H9 (cell line): ENCODE measurements at regions not wholly inside any gene's neighbourhood (a gene's known extent, or its start where the extent isn't known, plus 50 kb on each side); places are given as distances from the start of the nearest gene placed in this dataset.

Experiments
- DNase-seq: peaks from one replicate; pipeline ENCODE4 v3.0.0-alpha.2; 2017
- H2AFZ ChIP-seq: one replicate; pipeline ENCODE4 v1.6.1; 2013; ENCODE audit warnings: mild to moderate bottlenecking, low read length, control low read depth, moderate library complexity
- H2AK5ac ChIP-seq: 2 replicates; pipeline ENCODE4 v1.6.1; 2013; ENCODE audit warnings: low read length, control low read depth, mixed read lengths; ENCODE audit not compliant: insufficient read length
- H2BK120ac ChIP-seq: one replicate; pipeline ENCODE4 v1.6.1; 2013; ENCODE audit warnings: low read depth, mild to moderate bottlenecking, low read length, control low read depth, inconsistent platforms; ENCODE audit not compliant: poor library complexity, severe bottlenecking
- H2BK12ac ChIP-seq: 2 replicates; pipeline ENCODE4 v1.6.1; 2013; ENCODE audit warnings: low read length, control low read depth, mixed read lengths, low read depth; ENCODE audit not compliant: insufficient read length
- H2BK15ac ChIP-seq: 2 replicates; pipeline ENCODE4 v1.6.1; 2013; ENCODE audit warnings: low read depth, low read length, control low read depth
- H2BK20ac ChIP-seq: one replicate; pipeline ENCODE4 v1.6.1; 2013; ENCODE audit warnings: low read depth, mild to moderate bottlenecking, low read length, control low read depth, inconsistent platforms; ENCODE audit not compliant: poor library complexity, severe bottlenecking
- H2BK5ac ChIP-seq: 2 replicates; pipeline ENCODE4 v1.6.1; 2013; ENCODE audit warnings: low read length, control low read depth, mixed read lengths; ENCODE audit not compliant: insufficient read length
- H3K14ac ChIP-seq: 2 replicates; pipeline ENCODE4 v1.6.1; 2013; ENCODE audit warnings: low read length, control low read depth; ENCODE audit not compliant: insufficient read depth
- H3K18ac ChIP-seq: 2 replicates; pipeline ENCODE4 v1.6.1; 2013; ENCODE audit warnings: low read depth, mild to moderate bottlenecking, mixed read lengths, low read length, control low read depth; ENCODE audit not compliant: insufficient read length
- H3K23ac ChIP-seq: 2 replicates; pipeline ENCODE4 v1.6.1; 2013; ENCODE audit warnings: low read length, control low read depth, mixed read lengths, low read depth; ENCODE audit not compliant: insufficient read length
- H3K23me2 ChIP-seq: 2 replicates; pipeline ENCODE4 v1.6.1; 2013; ENCODE audit warnings: low read depth, mild to moderate bottlenecking, mixed read lengths, low read length, control low read depth; ENCODE audit not compliant: insufficient read length, poor library complexity, severe bottlenecking
- H3K27ac ChIP-seq: 2 replicates; pipeline ENCODE4 v1.5.1; 2013; ENCODE audit warnings: low read length, control low read depth, mixed read lengths, low read depth; ENCODE audit not compliant: insufficient read length
- H3K27me3 ChIP-seq: 2 replicates; pipeline ENCODE4 v1.6.1; 2013; ENCODE audit warnings: low read length, control low read depth, inconsistent platforms; ENCODE audit not compliant: insufficient read depth
- H3K4ac ChIP-seq: 2 replicates; pipeline ENCODE4 v1.6.1; 2013; ENCODE audit warnings: low read depth, mild to moderate bottlenecking, control low read depth, inconsistent platforms, low read length, moderate library complexity
- H3K4me1 ChIP-seq: 2 replicates; pipeline ENCODE4 v1.6.1; 2013; ENCODE audit warnings: low read length, control low read depth, inconsistent platforms; ENCODE audit not compliant: insufficient read depth
- H3K4me2 ChIP-seq: 2 replicates; pipeline ENCODE4 v1.6.1; 2013; ENCODE audit warnings: low read length, control low read depth, mixed read lengths; ENCODE audit not compliant: insufficient read length, insufficient read depth
- H3K56ac ChIP-seq: 2 replicates; pipeline ENCODE4 v1.6.1; 2013; ENCODE audit warnings: low read depth, mild to moderate bottlenecking, mixed read lengths, low read length, control low read depth; ENCODE audit not compliant: insufficient read length
- H3K79me1 ChIP-seq: 2 replicates; pipeline ENCODE4 v1.6.1; 2013; ENCODE audit warnings: low read depth, mild to moderate bottlenecking, moderate library complexity, low read length, control low read depth, inconsistent platforms; ENCODE audit not compliant: insufficient read depth, poor library complexity, severe bottlenecking
- H3K79me2 ChIP-seq: 2 replicates; pipeline ENCODE4 v1.6.1; 2013; ENCODE audit warnings: low read length, control low read depth, inconsistent platforms; ENCODE audit not compliant: insufficient read depth
- H3K9ac ChIP-seq: 2 replicates; pipeline ENCODE4 v1.6.1; 2013; ENCODE audit warnings: low read length, control low read depth, mixed read lengths; ENCODE audit not compliant: insufficient read length; ENCODE audit errors: extremely low read depth
- H3K9me3 ChIP-seq: one replicate; pipeline ENCODE4 v1.6.1; 2013; ENCODE audit warnings: low read depth, low read length, inconsistent platforms; ENCODE audit not compliant: control insufficient read depth
- H3T11ph ChIP-seq: one replicate; pipeline ENCODE4 v1.6.1; 2013; ENCODE audit warnings: mild to moderate bottlenecking, low read length, control low read depth, inconsistent platforms
- H4K20me1 ChIP-seq: one replicate; pipeline ENCODE4 v1.6.1; 2013; ENCODE audit not compliant: control insufficient read depth, insufficient read length, insufficient read depth
- H4K5ac ChIP-seq: 2 replicates; pipeline ENCODE4 v1.6.1; 2013; ENCODE audit warnings: low read depth, mild to moderate bottlenecking, mixed read lengths, low read length, control low read depth; ENCODE audit not compliant: insufficient read length
- H4K8ac ChIP-seq: replicated peaks from 2 replicates; pipeline ENCODE4 v1.6.1; 2013; ENCODE audit warnings: low read length, control low read depth, mixed read lengths, low read depth; ENCODE audit not compliant: insufficient read length
- H4K91ac ChIP-seq: 2 replicates; pipeline ENCODE4 v1.6.1; 2013; ENCODE audit warnings: low read depth, mild to moderate bottlenecking, moderate library complexity, mixed read lengths, low read length, control low read depth; ENCODE audit not compliant: insufficient read length
- H3K27ac Mint-ChIP-seq, 3 experiments: 2 replicates in 2 of 3; 3 replicates in 1 of 3; pipeline ENCODE4 v1.8.0; 2020 to 2021; ENCODE audit warnings: mixed read lengths in 3 of 3, mild to moderate bottlenecking in 1 of 3, moderate library complexity in 1 of 3
- H3K27me3 Mint-ChIP-seq: 2 replicates; pipeline ENCODE4 v1.8.0; 2021; ENCODE audit warnings: low read depth, mild to moderate bottlenecking, moderate library complexity, mixed read lengths
- H3K36me3 Mint-ChIP-seq, 3 experiments: 2 replicates in 2 of 3; 3 replicates in 1 of 3; pipeline ENCODE4 v1.8.0; 2020 to 2021; ENCODE audit warnings: low read depth in 3 of 3, mixed read lengths in 3 of 3; ENCODE audit not compliant: insufficient read depth in 1 of 3
- H3K4me1 Mint-ChIP-seq, 2 experiments: 2 replicates each; pipeline ENCODE4 v1.8.0; 2020; ENCODE audit warnings: mixed read lengths in 2 of 2
- H3K4me3 Mint-ChIP-seq, 2 experiments: 2 replicates in 1 of 2; 3 replicates in 1 of 2; pipeline ENCODE4 v1.8.0; 2020 to 2021; ENCODE audit warnings: mild to moderate bottlenecking in 2 of 2, mixed read lengths in 2 of 2, moderate library complexity in 1 of 2
- H3K9me3 Mint-ChIP-seq, 2 experiments: 2 replicates in 1 of 2; 3 replicates in 1 of 2; pipeline ENCODE4 v1.8.0; 2020; ENCODE audit warnings: mild to moderate bottlenecking in 2 of 2, mixed read lengths in 2 of 2, moderate library complexity in 1 of 2
- WGBS: extraction: QIAGEN DNeasy Blood & Tissue Kit; methylation state at CpG from one replicate; pipeline ENCODE4 v1.1.7; 2013; ENCODE audit warnings: missing lambda C conversion rate, low lambda C conversion rate, mixed read lengths; ENCODE audit not compliant: insufficient read length; ENCODE audit errors: extremely low coverage; 5-methylcytosine and 5-hydroxymethylcytosine counted together
- TF ChIP-seq, protein P1 (sequence below): fragments of 200-600 bp; sonication (generic); conservative IDR thresholded peaks from 3 replicates; pipeline ENCODE4 v1.8.0; 2021; ENCODE audit warnings: antibody characterized with exemption, mild to moderate bottlenecking

DNA sequence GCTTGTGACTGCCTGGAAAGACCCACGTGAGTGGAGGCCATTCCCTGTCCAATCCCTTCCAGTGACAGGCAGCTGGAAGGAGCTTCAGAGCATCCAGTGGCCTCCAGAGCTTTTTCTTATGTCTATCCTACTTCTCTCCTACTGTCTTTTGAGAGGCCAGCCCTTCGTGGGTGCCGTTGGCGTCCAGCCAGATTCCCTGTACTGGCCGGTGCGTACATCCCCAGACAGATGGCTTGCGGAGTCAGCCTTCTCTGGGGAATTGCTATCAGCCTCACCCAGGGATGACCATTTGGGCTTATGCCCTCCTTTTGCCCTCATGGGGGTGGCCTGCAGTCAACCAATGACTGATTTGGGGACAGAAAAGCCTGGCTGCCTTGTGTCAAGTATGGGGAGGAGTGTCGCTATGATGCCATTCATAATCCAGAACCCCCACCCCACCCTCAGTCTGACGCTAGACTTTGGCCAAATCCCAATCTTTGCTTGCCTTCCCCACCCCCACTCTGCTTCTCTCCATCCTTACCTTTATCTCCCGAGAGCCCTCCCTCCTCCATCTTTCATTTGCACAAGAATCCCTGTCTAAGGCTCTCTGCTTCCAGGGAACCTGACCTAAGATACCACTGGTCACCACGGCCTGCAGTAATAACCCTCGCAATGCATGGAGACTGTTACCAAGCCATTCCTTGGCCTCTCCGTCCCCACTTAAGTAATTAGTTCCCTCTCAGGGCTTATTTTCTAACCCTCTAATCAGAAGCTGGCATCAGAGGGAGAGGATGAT, 150.3 kb upstream of the BCOR start:
- Mint-ChIP-seq H3K36me3 (peaks cover 0 to 4% (median 4%) of the 10 kb centered on the region in 3 experiments; a peak in 2 of 7 replicates), H3K27me3 (peaks cover 4% of the 10 kb centered on the region), H3K9me3 (peaks cover 60 to 67% of the 10 kb centered on the region in 2 experiments), H3K4me3 (no peak overlapping the region), H3K4me1 (peaks cover 20 to 25% of the 10 kb centered on the region in 2 experiments), H3K27ac (no peak overlapping the region)
- H2AFZ ChIP-seq, result no peak overlapping the region
- no peak overlapping the region for H3K18ac ChIP-seq
- no peak overlapping the region for H3K14ac ChIP-seq
- H3K27me3 ChIP-seq, result no peaks in the 10 kb centered on the region
- no peak overlapping the region for H2BK120ac ChIP-seq
- H3K23ac ChIP-seq, result no peak overlapping the region
- H4K91ac ChIP-seq, result no peak overlapping the region
- no peak overlapping the region for H4K8ac ChIP-seq
- no peak overlapping the region for H3K56ac ChIP-seq
- no peak overlapping the region for H2BK20ac ChIP-seq
- H3T11ph ChIP-seq, result no peak overlapping the region
- H3K4me2 ChIP-seq, result no peak overlapping the region
- 0 out of 2 replicates have a peak, but pooled peaks cover 2% of the 10 kb centered on the region for H3K79me2 ChIP-seq
- H3K79me1 ChIP-seq, result no peaks in the 10 kb centered on the region
- H3K9me3 ChIP-seq, result no peaks in the 10 kb centered on the region
- no peak overlapping the region for H2BK5ac ChIP-seq
- H2BK12ac ChIP-seq, result no peak overlapping the region
- WGBS, result no CpG with 5 or more reads among the region's 13 CpGs
- H4K20me1 ChIP-seq, result no peaks in the 10 kb centered on the region
- H3K4ac ChIP-seq, result no peak overlapping the region
- no peak overlapping the region for H3K9ac ChIP-seq
- no peak overlapping the region for H2BK15ac ChIP-seq
- H3K23me2 ChIP-seq, result no peaks in the 10 kb centered on the region
- DNase-seq, result no peak
- TF ChIP-seq, protein P1, sequence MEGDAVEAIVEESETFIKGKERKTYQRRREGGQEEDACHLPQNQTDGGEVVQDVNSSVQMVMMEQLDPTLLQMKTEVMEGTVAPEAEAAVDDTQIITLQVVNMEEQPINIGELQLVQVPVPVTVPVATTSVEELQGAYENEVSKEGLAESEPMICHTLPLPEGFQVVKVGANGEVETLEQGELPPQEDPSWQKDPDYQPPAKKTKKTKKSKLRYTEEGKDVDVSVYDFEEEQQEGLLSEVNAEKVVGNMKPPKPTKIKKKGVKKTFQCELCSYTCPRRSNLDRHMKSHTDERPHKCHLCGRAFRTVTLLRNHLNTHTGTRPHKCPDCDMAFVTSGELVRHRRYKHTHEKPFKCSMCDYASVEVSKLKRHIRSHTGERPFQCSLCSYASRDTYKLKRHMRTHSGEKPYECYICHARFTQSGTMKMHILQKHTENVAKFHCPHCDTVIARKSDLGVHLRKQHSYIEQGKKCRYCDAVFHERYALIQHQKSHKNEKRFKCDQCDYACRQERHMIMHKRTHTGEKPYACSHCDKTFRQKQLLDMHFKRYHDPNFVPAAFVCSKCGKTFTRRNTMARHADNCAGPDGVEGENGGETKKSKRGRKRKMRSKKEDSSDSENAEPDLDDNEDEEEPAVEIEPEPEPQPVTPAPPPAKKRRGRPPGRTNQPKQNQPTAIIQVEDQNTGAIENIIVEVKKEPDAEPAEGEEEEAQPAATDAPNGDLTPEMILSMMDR, result no peak
- H2AK5ac ChIP-seq, result no peak overlapping the region
- peaks cover 9% of the 10 kb centered on the region for H3K4me1 ChIP-seq
- H3K27ac ChIP-seq, result no peak overlapping the region
- no peak overlapping the region for H4K5ac ChIP-seq
